ENCODE measurements at regions not wholly inside any gene's neighbourhood (a gene's known extent, or its start where the extent isn't known, plus 50 kb on each side); places are given as distances from the start of the nearest gene placed in this dataset.

GRCh38 chr3:168269001-168269400 is 173.3 kb upstream of the GOLIM4 start:
- FAIRE-seq (no peak), DNase-seq (ENCODE audit: insufficient read length, low spot score) (no peak)
- TF ChIP-seq CTCF (IDR thresholded peaks at IDR 0.05; ENCODE audit: insufficient read depth, missing control alignments) = no peak

- FAIRE-seq (no peak), DNase-seq (ENCODE audit: insufficient read length, low spot score) (no peak)
- no peak for TF ChIP-seq CTCF (IDR thresholded peaks at IDR 0.05; ENCODE audit: insufficient read depth, missing control alignments)
Observed at GRCh38 chr3:168267179-168267578, 171.5 kb upstream of the GOLIM4 start.

- FAIRE-seq = no peak
- TF ChIP-seq CTCF (IDR thresholded peaks at IDR 0.05; ENCODE audit: insufficient read depth, missing control alignments) = no peak
Observed at GRCh38 chr3:168266335-168266734, 170.6 kb upstream of the GOLIM4 start.

GRCh38 chr3:168262887-168263286 is 167.2 kb upstream of the GOLIM4 start:
- TF ChIP-seq CTCF (IDR thresholded peaks at IDR 0.05; ENCODE audit: insufficient read depth, missing control alignments) = no peak
- FAIRE-seq = no peak

More at GRCh38 chr3:168266335-168266734, 170.6 kb upstream of the GOLIM4 start:
- DNase-seq (ENCODE audit: insufficient read length, low spot score) = no peak

GRCh38 chr3:168260859-168261258 is 165.1 kb upstream of the GOLIM4 start:
- TF ChIP-seq CTCF (IDR thresholded peaks at IDR 0.05; ENCODE audit: insufficient read depth, missing control alignments) = no peak
- no peak for FAIRE-seq
- DNase-seq (ENCODE audit: insufficient read length, low spot score) = no peak

More at GRCh38 chr3:168262887-168263286, 167.2 kb upstream of the GOLIM4 start:
- DNase-seq (ENCODE audit: insufficient read length, low spot score) = no peak

- FAIRE-seq = no peak
- no peak for TF ChIP-seq CTCF (IDR thresholded peaks at IDR 0.05; ENCODE audit: insufficient read depth, missing control alignments)
- no peak for DNase-seq (ENCODE audit: insufficient read length, low spot score)
Observed at GRCh38 chr3:168251371-168251770, 155.6 kb upstream of the GOLIM4 start.

- FAIRE-seq = no peak
- no peak for DNase-seq (ENCODE audit: insufficient read length, low spot score)
Observed at GRCh38 chr3:168250415-168250861, 154.7 kb upstream of the GOLIM4 start.

More at GRCh38 chr3:168250415-168250861, 154.7 kb upstream of the GOLIM4 start:
- no peak for TF ChIP-seq CTCF (IDR thresholded peaks at IDR 0.05; ENCODE audit: insufficient read depth, missing control alignments)

Data from D721Med (cell line).